GM13977 (cell line): ENCODE measurements at regions not wholly inside any gene's neighbourhood (a gene's known extent, or its start where the extent isn't known, plus 50 kb on each side); places are given as distances from the start of the nearest gene placed in this dataset.

Experiments
- DNase-seq: peaks from one replicate; pipeline ENCODE4 v3.0.0; 2012; ENCODE audit warnings: low spot score
- in situ Hi-C: fragments of 300-500 bp; cut with MboI; formaldehyde crosslinking; loops from one replicate; pipeline ENCODE4 v1.12.0; 2022; ENCODE audit warnings: low sequenced_read_pairs, low pct_unique_long_range_greater_than_20kb, mixed read lengths, inconsistent platforms; ENCODE audit not compliant: unreplicated experiment
- TF ChIP-seq, protein P1 (sequence below): IDR thresholded peaks from 2 replicates; pipeline ENCODE4 v1.5.1; 2012; ENCODE audit warnings: mild to moderate bottlenecking, control low read depth; ENCODE audit not compliant: insufficient read depth; ENCODE audit errors: extremely low read depth, missing control alignments

DNA sequence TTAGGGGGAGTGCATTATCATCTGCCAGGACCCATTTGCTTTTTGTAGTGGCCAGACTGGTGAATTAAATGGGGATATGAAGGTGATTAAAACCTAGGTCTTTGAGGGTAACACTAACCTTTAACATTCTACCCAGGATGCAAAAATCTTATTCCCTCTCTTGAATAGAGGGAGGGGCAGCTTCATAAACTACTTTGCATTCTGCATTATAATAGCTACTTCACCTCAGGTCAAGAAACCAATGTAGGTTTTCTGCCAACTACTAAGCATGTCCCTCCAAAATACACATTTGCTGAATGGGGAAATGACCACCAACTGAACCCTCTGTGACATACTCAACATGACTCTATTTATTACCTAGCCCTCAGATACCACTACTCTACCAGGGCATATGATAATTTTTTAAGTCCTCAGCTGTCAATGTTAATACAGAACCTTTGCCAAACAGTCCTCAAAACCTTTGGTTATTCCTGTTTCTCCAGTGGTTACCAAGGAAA lies 477.6 kb upstream of the CD180 start:
- no peak for DNase-seq
- in situ Hi-C loops = no loop called here
- TF ChIP-seq, protein P1, sequence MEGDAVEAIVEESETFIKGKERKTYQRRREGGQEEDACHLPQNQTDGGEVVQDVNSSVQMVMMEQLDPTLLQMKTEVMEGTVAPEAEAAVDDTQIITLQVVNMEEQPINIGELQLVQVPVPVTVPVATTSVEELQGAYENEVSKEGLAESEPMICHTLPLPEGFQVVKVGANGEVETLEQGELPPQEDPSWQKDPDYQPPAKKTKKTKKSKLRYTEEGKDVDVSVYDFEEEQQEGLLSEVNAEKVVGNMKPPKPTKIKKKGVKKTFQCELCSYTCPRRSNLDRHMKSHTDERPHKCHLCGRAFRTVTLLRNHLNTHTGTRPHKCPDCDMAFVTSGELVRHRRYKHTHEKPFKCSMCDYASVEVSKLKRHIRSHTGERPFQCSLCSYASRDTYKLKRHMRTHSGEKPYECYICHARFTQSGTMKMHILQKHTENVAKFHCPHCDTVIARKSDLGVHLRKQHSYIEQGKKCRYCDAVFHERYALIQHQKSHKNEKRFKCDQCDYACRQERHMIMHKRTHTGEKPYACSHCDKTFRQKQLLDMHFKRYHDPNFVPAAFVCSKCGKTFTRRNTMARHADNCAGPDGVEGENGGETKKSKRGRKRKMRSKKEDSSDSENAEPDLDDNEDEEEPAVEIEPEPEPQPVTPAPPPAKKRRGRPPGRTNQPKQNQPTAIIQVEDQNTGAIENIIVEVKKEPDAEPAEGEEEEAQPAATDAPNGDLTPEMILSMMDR = no peak

DNA sequence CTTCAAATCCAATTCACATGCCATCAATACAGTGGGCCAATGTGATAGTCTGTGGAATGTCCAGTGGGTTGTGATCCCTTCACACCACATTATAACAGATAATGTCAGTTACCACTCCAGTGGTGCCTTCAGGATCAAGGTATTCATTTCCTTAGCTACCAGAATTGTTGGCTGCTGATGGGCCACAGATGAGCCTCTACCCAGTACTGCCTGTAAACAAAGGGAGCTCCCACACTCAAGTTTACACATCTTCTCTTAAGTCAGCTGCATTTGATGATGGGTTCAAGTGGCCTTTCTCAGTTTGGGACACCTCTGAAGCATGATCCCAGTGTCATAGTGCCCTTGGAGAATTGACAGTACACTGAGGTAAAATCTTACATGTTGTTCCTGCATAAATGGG lies 477.0 kb upstream of the CD180 start:
- no peak for DNase-seq
- TF ChIP-seq, protein P1 = no peak
- in situ Hi-C loops = no loop called here

DNA sequence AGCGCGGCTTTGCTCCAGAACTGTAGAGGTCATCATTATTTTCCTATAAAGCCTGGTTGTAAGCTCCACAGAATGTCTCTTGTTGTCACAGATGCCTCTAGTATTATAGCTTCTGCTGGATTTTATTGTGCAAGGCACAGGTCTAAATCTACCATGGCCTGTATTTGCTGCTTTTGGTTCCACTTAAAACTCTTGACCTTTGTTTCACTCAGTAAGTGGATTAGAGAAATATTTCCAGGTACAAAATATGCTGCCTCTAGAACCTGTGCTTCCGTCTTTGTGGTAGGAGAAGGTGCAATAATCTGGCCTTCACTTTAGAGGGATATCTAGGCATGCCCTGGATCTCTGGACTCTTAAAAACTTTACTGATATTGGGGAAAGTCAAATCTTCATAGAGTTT lies 476.6 kb upstream of the CD180 start:
- TF ChIP-seq, protein P1 = no peak
- in situ Hi-C loops = no loop called here
- no peak for DNase-seq

DNA sequence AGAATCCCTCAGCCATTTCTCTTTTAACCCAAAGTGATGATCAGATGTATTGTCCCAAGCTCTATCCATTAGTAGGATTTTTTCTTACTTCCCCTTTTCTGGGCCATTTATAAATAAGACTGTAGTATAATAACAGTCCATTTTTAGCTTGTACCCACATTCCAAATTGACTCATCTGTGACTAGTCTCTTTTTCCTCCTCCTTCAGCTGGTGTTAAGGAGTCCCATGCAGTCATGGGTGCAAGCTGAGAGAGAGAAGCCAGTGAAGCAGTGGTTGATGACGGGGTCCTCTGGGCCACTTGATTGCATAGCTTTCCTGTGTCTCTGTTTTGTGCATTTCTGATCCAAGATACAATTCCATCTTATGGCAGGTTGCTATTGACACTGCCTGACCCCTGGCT lies 476.0 kb upstream of the CD180 start:
- TF ChIP-seq, protein P1 = no peak
- in situ Hi-C loops = no loop called here
- no peak for DNase-seq

DNA sequence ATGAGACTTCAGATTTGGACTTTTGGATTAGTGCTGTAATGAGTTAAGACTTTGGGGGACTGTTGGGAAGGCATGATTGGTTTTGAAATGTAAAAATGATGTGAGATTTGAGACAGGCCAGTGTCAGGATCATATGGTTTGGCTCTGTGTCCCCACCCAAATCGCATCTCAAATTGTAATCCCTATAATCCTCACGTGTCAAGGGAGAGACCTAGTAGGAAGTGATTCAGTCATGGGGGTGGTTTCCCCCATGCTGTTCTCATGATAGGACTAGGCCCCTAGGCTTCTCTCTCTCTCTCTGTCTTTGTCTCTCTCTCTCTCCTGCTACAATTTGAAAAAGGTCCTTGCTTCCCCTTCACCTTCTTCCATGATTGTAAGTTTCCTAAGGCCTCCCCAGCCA lies 473.3 kb upstream of the CD180 start:
- in situ Hi-C loops = no loop called here
- TF ChIP-seq, protein P1 = no peak
- DNase-seq = no peak

DNA sequence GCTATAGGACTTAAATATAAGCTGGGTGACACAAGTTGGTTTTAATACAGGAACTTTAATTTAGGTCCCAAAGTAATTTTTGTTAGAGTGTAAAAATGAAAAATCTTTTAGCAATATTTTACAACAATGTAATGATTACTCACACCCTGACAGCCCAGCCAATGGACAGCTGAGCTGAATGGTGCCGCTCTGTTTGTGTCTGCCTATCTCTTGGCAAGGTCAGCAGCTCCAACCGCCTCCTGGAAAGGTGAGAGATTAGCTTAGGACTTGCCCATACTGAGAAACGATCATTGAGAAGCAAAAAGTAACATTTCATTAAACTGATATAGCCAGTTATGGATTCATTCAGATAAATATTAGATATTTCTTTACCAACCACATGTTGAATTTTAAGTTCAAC lies 463.6 kb upstream of the CD180 start:
- in situ Hi-C loops = no loop called here
- no peak for DNase-seq
- TF ChIP-seq, protein P1 = no peak

DNA sequence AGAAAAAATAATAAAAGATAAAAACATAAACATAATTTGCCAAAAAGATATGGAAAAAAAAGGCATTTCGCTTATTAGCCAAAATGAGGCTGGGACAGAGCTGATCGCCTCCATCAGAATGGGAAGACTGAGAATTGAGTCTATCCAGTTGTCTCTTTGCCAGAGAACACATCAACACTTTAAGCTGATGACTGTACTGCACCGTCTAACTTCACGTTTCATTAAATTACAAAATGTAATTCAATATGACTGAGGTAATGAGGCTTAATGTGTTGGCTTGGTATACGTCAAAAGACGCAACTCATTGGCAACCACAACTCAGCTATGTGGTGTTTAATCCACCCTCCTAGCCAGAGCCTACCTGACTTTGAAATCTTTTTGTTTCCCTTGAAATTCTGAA lies 462.7 kb upstream of the CD180 start:
- TF ChIP-seq, protein P1 = no peak
- DNase-seq = no peak
- in situ Hi-C loops = no loop called here
